NT2/D1 (cell line): ENCODE measurements at regions not wholly inside any gene's neighbourhood (a gene's known extent, or its start where the extent isn't known, plus 50 kb on each side); places are given as distances from the start of the nearest gene placed in this dataset.

Experiments used
- YY1 ChIP-seq: IDR thresholded peaks from 2 replicates; pipeline ENCODE4 v1.6.1; 2011; ENCODE audit not compliant: insufficient read length, insufficient read depth
- ZNF274 ChIP-seq: IDR thresholded peaks from 2 replicates; pipeline ENCODE4 v1.6.1; 2011; ENCODE audit warnings: mild to moderate bottlenecking, low read depth, low read length

GRCh38 chr14:66001356-66001755, 484.8 kb upstream of the CCDC196 start:
- TF ChIP-seq YY1: no peak
- no peak for TF ChIP-seq ZNF274
